Glutamatergic neuron (in vitro differentiated cells): ENCODE measurements at regions not wholly inside any gene's neighbourhood (a gene's known extent, or its start where the extent isn't known, plus 50 kb on each side); places are given as distances from the start of the nearest gene placed in this dataset.
A peak's percentile ranks its signal among the peaks of the same experiment; 100 is the strongest.

Experiments
- DNase-seq: peaks from one replicate; pipeline ENCODE4 v3.0.0; 2022
- H3K27ac Mint-ChIP-seq: one replicate; pipeline ENCODE4 v1.8.0; 2020; ENCODE audit warnings: mild to moderate bottlenecking, mixed read lengths, inconsistent platforms; ENCODE audit not compliant: unreplicated experiment
- H3K27me3 Mint-ChIP-seq: one replicate; pipeline ENCODE4 v1.8.0; 2020; ENCODE audit warnings: mild to moderate bottlenecking, moderate library complexity, mixed read lengths, inconsistent platforms; ENCODE audit not compliant: unreplicated experiment
- H3K36me3 Mint-ChIP-seq: one replicate; pipeline ENCODE4 v1.8.0; 2020; ENCODE audit warnings: mild to moderate bottlenecking, mixed read lengths, inconsistent platforms; ENCODE audit not compliant: unreplicated experiment
- H3K4me1 Mint-ChIP-seq: one replicate; pipeline ENCODE4 v1.8.0; 2020; ENCODE audit warnings: mild to moderate bottlenecking, low read depth, mixed read lengths, inconsistent platforms; ENCODE audit not compliant: unreplicated experiment
- H3K4me3 Mint-ChIP-seq: one replicate; pipeline ENCODE4 v1.8.0; 2020; ENCODE audit warnings: mild to moderate bottlenecking, mixed read lengths, inconsistent platforms; ENCODE audit not compliant: unreplicated experiment
- H3K9me3 Mint-ChIP-seq: one replicate; pipeline ENCODE4 v1.8.0; 2020; ENCODE audit warnings: mild to moderate bottlenecking, moderate library complexity, mixed read lengths, inconsistent platforms; ENCODE audit not compliant: unreplicated experiment
- CTCF ChIP-seq: fragments of 200-600 bp; sonication (generic); IDR thresholded peaks from one replicate; pipeline ENCODE4 v1.5.0; 2021; ENCODE audit not compliant: partially characterized antibody, unreplicated experiment

DNA sequence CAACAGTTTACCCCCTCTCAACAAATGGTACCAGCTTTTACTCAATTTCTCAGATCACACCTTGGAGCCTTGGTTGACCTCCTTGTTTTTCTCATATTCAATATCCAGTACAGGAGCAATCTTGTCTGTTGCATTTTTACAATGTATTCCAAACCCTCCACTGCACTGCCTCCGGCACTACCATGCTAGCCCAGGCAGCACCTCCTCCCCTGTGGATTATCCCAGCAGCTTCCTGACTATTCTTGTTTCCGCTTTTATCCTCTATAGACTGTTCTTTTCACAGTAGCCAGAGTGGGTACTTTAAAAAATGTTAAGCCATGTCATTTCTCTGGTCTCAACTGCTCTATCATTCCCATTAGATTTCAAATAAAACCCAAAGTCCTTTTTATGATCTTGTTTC is 253.4 kb upstream of the GPRIN3 start:
- no peaks in the 10 kb centered on the region for H3K9me3 Mint-ChIP-seq
- no peak for DNase-seq
- H3K36me3 Mint-ChIP-seq: no peaks in the 10 kb centered on the region
- no peak overlapping the region for H3K4me3 Mint-ChIP-seq
- H3K4me1 Mint-ChIP-seq: no peaks in the 10 kb centered on the region
- no peak for TF ChIP-seq CTCF
- no peaks in the 10 kb centered on the region for H3K27me3 Mint-ChIP-seq
- no peak overlapping the region for H3K27ac Mint-ChIP-seq

GRCh38 chr4:89558147-89558546 is 250.5 kb upstream of the GPRIN3 start:
- Mint-ChIP-seq H3K4me1 (no peaks in the 10 kb centered on the region), H3K4me3 (no peak overlapping the region), H3K9me3 (no peaks in the 10 kb centered on the region), H3K27me3 (no peaks in the 10 kb centered on the region), H3K27ac (no peak overlapping the region), H3K36me3 (no peaks in the 10 kb centered on the region)
- TF ChIP-seq CTCF: peak; percentile 35
- DNase-seq: no peak

DNA sequence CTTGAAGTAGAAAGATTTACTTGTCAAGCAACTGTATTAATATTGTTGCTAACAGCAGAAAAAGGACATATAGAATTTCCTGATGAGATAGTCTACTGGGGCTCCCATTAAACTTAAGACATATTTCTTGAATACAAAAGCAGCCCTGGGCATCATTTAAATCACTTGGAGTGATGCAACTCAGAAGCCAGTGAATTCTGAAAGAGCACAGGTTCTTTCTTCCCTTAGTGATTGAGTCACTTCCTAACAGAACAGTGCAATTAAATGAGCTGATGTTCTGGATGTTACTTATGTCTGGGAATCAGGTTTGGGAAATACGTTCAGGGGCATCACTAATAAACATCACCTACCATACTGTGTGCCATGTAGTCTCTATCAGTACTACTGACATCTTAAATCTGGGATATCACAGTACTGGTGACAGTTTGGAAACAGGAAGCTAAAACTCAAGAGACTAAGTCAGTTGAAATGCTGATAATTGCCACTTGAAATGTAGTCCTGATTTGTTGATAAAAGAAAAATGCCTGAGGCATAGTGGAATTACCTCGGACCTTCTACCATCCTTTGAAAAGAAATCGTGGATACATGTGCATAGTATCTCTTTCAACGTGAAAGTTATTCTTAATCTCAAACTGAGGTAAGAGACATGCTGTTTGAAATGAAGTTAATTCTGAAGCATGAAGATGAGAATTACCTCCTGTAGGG is 249.2 kb upstream of the GPRIN3 start:
- H3K36me3 Mint-ChIP-seq: no peaks in the 10 kb centered on the region
- H3K4me1 Mint-ChIP-seq: no peaks in the 10 kb centered on the region
- no peaks in the 10 kb centered on the region for H3K9me3 Mint-ChIP-seq
- no peak for DNase-seq
- H3K4me3 Mint-ChIP-seq: no peak overlapping the region
- TF ChIP-seq CTCF: no peak
- no peaks in the 10 kb centered on the region for H3K27me3 Mint-ChIP-seq
- H3K27ac Mint-ChIP-seq: no peak overlapping the region

- no peak for DNase-seq
- H3K36me3 Mint-ChIP-seq: peaks cover 4% of the 10 kb centered on the region
- no peak overlapping the region for H3K4me3 Mint-ChIP-seq
- H3K4me1 Mint-ChIP-seq: no peaks in the 10 kb centered on the region
- TF ChIP-seq CTCF: no peak
- H3K27ac Mint-ChIP-seq: no peak overlapping the region
- H3K27me3 Mint-ChIP-seq: no peaks in the 10 kb centered on the region
- H3K9me3 Mint-ChIP-seq: peaks cover 2% of the 10 kb centered on the region
Observed at GRCh38 chr4:89551191-89551590, 243.6 kb upstream of the GPRIN3 start.

DNA sequence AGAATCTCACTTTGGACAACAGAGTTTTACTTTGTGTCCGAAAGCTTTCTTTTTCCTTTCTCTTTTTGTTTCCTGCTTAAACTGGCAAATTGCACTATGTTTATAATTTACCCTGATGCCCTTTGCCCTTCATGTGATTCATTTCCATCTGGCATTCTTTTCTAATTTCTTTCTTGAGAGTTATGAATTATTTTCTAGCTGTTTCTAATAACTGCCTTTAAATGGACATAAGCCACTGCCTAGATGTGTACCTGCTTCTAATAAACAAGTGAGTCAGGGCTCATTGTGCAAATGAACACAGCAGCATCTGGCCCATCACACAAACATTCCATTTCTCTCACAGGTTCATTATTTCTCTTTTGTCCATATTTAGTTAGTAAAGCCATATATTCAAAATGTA is 242.3 kb upstream of the GPRIN3 start:
- no peak overlapping the region for H3K4me3 Mint-ChIP-seq
- H3K4me1 Mint-ChIP-seq: no peaks in the 10 kb centered on the region
- no peak for TF ChIP-seq CTCF
- H3K27ac Mint-ChIP-seq: no peak overlapping the region
- DNase-seq: no peak
- peaks cover 4% of the 10 kb centered on the region for H3K36me3 Mint-ChIP-seq
- H3K27me3 Mint-ChIP-seq: no peaks in the 10 kb centered on the region
- peaks cover 6% of the 10 kb centered on the region for H3K9me3 Mint-ChIP-seq
